SW 1271 (cell line): ENCODE measurements at regions not wholly inside any gene's neighbourhood (a gene's known extent, or its start where the extent isn't known, plus 50 kb on each side); places are given as distances from the start of the nearest gene placed in this dataset.
"Not testable (repeated sequence)": the region's sequence is repeated elsewhere in the genome, so short reads cannot be mapped to it uniquely, and the experiment has no call there.

ENCODE experiments used
- DNase-seq, 2 experiments: peaks; one replicate each; lab custom pipeline; 2025; lab: John Stamatoyannopoulos, UW

- no peak for DNase-seq
Measured at GRCh38 chr16:62386411-62386810, 350.2 kb upstream of the CDH8 start.

DNA sequence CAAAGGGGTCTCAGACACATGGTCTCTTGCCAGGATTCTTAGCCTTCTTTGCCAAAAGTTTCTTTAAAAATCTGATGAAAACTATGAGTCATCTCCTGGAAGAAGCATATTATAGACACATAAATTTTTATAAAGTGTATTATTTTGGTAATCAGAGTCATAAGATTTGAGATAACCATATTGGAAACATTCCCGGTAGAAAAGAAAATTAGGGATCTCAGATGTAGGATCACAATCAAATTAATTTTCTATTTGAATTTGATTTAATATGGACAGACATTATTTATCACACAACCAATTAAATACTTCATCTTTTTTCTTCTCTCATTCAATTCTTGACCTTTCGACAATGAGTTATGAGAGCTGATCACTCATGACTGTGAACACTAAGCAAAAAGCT is 347.7 kb upstream of the CDH8 start:
- DNase-seq: no peak

DNA sequence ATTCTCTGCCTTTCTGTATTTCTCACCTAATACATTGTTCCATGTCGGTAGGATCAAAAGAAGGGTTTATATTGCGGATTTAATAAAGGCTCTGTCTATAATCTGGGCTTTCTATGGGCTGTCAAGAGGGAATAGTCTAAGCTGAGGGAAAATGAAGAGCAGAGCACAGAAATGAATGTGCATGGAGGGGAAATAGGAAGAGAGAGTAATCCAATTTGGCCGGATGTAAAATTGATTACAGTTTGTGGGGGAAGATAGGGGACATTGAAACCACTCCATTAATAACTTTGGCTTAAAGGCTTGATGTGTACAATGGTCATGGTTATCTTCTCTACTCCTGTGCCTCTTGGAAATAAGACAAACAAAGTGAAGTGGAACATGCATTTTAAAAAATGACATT is 334.2 kb upstream of the CDH8 start:
- DNase-seq: no peak

- no peak for DNase-seq
Measured at GRCh38 chr16:62363501-62363900, 327.3 kb upstream of the CDH8 start.

DNA sequence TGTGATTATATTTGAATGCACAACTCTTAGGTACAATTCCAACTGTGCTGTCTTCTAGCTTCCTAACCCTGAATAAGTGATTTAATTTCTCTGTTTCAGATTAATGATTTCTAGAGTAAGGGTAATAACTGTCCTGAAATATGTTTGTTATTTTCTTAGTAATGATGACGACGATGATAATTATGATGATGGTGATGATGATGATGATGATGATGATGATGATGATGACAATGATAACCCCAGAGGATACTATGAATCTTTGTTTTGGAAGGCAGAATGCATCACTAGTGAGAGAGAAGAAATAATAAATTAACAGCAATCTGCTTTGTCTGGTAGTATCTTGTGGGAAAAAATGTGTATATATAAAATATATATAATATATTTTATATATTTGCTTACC is 317.1 kb upstream of the CDH8 start:
- no peak for DNase-seq

DNA sequence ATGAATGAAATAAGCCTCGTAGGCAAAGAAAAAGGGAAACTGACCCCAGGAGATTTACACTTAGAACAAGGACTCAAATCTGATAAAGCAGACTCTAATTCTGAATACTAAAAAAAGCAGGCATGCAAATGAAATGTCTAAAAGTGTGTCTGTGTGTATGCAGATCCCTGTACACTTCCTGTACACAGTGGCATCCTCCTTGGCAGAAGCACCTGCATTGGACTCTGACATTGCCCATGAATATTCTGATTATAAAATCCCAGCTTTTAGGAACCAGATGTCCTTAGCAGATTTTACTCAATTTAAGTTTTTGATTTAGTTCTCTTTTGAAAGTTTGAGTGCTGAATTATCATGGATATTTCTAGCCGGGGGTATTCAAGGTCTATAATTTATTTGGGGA is 306.0 kb upstream of the CDH8 start:
- DNase-seq: no peak

DNA sequence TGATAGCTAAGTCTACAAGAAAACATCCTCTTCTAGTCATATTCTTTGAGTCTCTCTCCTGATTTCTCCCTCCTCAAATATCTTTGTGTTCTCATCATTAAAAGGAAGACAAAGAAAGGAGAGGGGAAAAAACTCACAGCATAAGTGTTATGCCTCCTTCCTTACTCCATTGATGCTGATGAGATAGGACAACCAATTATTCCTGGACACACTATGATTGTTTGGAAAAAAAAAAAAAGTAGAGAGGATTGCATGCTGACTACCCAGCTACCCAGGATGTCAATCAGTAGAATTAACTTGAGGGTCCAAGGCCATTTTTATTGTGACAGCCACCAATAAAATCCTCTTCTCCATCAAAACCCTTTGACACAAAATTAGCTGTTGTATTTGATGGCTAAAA is 299.1 kb upstream of the CDH8 start:
- DNase-seq: no peak

DNA sequence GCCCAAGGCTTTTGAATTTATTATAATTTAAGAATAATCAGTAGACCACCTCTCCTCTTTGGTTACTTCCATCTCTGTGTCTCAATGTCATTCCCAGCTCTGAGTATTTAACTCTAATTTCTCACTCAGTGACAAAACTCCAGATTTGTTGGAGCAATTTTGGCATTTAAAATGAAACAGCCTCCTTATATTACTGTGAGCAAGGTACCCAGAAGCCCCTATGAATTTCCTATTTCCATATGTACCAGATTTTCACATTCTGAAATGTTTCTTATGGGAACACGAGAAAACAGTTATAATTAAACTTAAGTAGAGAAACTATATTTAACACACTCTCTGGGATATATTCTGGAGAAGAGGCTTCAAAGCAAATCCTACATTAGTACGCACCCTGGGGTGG is 285.4 kb upstream of the CDH8 start:
- DNase-seq: no peak

GRCh38 chr16:62298600-62298999 is 262.4 kb upstream of the CDH8 start:
- DNase-seq: no peak

- no peak for DNase-seq
Measured at GRCh38 chr16:62294213-62294972, 258.2 kb upstream of the CDH8 start.

DNA sequence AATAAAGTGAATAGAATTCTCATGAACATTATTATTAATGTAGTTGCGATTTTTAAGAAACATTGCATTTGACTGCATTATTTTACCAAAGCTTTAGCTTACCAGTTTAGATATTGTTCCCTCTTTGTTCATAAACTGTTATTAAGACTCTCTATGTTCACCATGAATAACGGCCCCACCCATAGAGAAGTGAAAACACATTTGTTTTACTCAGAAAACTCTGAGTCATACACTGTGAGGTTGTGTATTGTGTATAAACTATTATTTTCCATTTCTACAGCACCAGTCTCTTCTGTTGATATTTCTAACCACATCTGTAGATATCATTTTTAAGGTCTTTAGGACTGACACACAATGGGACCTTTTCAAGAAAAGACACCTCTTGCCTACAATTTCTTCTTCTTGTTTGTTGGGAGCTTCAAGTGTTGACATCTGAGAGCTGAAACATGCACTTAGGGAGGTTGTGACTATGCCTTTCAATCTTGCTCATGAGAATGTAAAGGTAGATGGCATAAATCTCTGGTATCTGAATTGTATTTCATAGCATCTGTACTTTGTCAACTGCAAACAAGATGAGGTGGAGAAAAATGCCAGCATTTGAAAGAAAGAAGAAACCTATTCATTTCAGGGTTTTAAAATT is 252.9 kb upstream of the CDH8 start:
- no peak for DNase-seq

GRCh38 chr16:62280506-62280905 is 244.3 kb upstream of the CDH8 start:
- DNase-seq: no peak

DNA sequence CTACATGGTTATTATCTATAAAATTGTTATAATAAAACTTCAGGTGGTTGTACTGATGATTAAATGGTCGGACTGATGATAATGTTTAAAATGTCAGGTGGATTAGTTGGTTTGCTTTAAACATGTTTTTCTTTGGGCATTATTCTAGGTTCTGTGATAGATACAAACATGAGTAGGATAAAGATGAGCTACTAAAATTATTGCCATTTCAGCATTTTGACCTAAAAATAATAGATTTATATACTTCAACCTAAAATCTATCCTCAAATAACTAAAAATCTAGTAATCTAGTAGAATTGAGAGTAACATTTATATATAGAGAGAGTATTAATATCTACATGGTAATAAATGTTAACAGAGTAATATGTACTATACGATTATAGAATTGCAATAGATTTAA is 241.7 kb upstream of the CDH8 start:
- DNase-seq: no peak

DNA sequence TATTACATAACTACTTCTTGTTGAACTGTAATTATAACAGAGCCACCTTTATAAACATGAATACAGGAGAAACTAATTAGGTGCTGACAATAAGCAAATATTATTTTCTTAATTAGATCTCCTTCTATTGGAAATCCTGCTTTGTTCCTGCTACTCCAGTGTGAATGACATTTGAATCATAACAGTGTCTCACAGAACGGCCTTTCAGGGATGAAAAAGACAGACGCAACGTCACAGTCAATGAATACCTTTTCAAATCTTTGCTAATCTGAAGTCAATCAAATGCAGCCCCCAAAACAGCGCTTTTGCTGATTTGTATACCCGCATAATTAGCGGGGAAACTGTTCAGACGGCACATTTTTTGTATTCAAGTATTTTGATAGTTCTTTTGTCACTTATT is 240.4 kb upstream of the CDH8 start:
- no peak for DNase-seq

- DNase-seq: no peak
Measured at GRCh38 chr16:62272035-62272434, 235.8 kb upstream of the CDH8 start.

- DNase-seq: no peak
Measured at GRCh38 chr16:62261760-62262159, 225.5 kb upstream of the CDH8 start.

DNA sequence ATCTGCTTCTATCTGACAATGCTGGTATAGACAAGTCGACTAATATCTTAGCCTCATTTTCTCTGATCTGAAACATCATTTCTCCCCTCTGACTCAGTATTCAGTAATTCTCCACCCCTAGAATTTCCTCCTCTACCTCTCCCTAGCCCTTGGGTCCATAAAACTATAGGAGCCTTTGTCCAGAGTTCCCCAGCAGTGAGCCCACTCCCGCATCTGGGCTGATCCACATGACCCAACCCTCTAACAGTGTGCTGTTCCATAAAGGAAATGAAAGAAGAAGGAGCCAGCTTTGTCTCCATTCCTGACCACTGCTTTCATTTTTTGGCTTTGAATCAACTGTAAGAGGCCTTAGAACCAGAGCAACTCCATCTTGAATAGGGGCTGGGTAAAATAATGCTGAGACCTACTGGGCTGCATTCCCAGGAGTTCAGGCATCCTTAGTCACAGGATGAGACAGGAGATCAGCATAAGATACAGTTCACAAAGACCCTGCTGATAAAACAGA is 222.7 kb upstream of the CDH8 start:
- not testable (repeated sequence) for DNase-seq

DNA sequence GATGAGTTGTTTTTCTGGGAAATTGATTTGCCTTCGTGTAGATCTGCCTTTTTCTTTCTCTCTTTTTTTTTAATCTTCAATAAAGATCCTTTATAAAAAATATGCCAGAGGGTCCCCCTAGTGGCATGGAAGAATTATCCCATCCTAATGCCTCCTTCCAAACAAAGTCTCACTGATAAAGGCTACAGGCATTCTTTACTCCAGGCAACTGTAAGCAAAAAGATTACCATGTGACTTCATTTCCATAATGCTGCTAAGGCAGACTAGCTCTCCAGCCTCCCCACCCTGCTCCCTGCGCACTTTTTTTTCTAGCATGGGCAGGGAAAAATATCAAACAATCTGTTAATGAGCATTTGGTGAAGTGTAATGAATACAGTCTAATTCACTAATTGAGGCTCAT is 220.2 kb upstream of the CDH8 start:
- no peak for DNase-seq

GRCh38 chr16:62254847-62255246 is 218.6 kb upstream of the CDH8 start:
- DNase-seq: no peak

GRCh38 chr16:62254372-62254771 is 218.1 kb upstream of the CDH8 start:
- no peak for DNase-seq

DNA sequence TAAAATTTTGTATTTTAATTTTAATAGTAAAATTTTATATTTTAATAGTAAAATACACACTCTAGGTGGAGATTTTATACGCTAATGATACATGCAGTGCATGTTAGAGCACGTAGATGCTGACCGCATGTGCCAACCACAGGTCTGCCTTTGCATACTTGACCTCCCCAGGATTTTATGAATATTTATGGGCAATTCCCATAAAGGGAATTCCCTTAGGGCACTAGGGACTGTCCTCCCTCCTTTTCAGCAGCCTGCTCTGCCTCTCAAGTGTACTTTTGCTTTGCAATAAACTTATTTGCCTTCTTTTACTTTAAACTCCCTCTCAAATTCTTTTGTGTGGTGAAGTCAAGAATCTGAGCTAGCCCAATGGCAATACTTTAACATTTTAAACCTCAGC is 217.7 kb upstream of the CDH8 start:
- no peak for DNase-seq

DNA sequence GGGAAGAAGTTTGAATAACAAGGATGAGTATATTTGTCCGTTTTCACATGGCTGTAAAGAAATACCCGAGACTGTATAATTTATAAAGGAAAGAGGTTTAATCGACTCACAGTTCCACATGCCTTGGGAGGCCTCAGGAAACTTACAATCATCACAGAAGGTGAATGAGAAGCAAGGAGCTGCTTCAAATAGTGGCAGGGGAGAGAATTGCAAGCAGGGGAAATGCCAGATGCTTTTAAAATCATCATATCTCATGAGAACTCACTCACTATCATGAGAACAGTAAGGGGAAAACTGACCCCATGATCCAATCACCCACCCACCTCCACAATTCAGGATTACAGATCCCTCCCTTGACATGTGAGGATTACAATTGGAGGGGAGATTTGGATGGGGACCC is 212.8 kb upstream of the CDH8 start:
- DNase-seq: no peak

GRCh38 chr16:62240722-62241121 is 204.5 kb upstream of the CDH8 start:
- DNase-seq: no peak

- DNase-seq: no peak
Measured at GRCh38 chr16:62225675-62226074, 189.4 kb upstream of the CDH8 start.
